BJ (cell line): ENCODE measurements at regions not wholly inside any gene's neighbourhood (a gene's known extent, or its start where the extent isn't known, plus 50 kb on each side); places are given as distances from the start of the nearest gene placed in this dataset.
"Not testable (repeated sequence)": the region's sequence is repeated elsewhere in the genome, so short reads cannot be mapped to it uniquely, and the experiment has no call there.

Source experiments
- CTCF ChIA-PET: fragments of 350-600 bp; formaldehyde crosslinking; extraction: SDS; loops from one replicate; lab custom pipeline; 2021; ENCODE audit warnings: antibody characterized with exemption, inconsistent platforms; lab: Yijun Ruan, JAX
- POLR2A ChIA-PET: fragments of 300-600 bp; sonication (Branson Sonifier 250); formaldehyde crosslinking; extraction: SDS; loops from one replicate; lab custom pipeline; 2021; ENCODE audit warnings: antibody characterized with exemption; lab: Charles Lee
- DNase-seq: peaks from one replicate; pipeline ENCODE4 v3.0.0-alpha.2; 2011; ENCODE audit warnings: low read depth
- H3K27me3 ChIP-seq: 2 replicates; pipeline ENCODE4 v1.6.0; 2011; ENCODE audit warnings: low read length; ENCODE audit not compliant: control insufficient read depth, insufficient read depth
- H3K36me3 ChIP-seq: 2 replicates; pipeline ENCODE4 v1.5.1; 2011; ENCODE audit warnings: low read length; ENCODE audit not compliant: control insufficient read depth, insufficient read depth
- H3K4me3 ChIP-seq: 2 replicates; pipeline ENCODE4 v1.5.1; 2011; ENCODE audit warnings: low read depth, mild to moderate bottlenecking, control low read depth, low read length
- TF ChIP-seq, protein P1 (sequence below): IDR thresholded peaks from 2 replicates; pipeline ENCODE4 v1.5.1; 2011; ENCODE audit warnings: low read depth, mild to moderate bottlenecking, control low read depth, inconsistent platforms, low read length, moderate library complexity; ENCODE audit not compliant: insufficient read depth

DNA sequence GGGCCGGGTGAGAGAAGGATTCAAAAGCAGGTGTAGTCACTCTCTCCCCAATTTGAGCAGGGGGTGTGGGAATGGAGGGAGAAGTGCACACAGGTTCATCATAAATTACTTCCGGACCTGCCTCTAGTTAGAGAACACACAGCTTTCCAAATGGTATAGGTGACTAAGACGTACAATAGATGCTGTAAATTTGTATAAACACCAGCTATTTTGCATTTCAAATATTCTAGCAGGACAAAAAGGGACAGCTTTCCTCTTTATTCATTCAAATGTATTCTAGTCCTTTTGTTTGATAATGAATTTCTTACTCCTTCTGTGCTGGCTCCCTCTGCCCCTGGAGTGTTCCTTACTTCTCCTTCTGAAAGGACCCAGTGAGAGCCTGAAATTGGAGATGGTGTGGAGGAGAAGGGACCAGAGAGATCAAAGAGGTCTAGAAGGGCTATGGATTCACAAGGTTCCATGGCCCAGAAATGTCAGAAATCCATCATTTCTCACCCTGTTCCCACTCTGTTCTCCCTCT is 53.2 kb upstream of the SH3BP4 start:
- Histone ChIP-seq H3K4me3 (no peak overlapping the region), H3K36me3 (no peaks in the 10 kb centered on the region), H3K27me3 (no peaks in the 10 kb centered on the region)
- DNase-seq, result no peak
- TF ChIP-seq, protein P1, sequence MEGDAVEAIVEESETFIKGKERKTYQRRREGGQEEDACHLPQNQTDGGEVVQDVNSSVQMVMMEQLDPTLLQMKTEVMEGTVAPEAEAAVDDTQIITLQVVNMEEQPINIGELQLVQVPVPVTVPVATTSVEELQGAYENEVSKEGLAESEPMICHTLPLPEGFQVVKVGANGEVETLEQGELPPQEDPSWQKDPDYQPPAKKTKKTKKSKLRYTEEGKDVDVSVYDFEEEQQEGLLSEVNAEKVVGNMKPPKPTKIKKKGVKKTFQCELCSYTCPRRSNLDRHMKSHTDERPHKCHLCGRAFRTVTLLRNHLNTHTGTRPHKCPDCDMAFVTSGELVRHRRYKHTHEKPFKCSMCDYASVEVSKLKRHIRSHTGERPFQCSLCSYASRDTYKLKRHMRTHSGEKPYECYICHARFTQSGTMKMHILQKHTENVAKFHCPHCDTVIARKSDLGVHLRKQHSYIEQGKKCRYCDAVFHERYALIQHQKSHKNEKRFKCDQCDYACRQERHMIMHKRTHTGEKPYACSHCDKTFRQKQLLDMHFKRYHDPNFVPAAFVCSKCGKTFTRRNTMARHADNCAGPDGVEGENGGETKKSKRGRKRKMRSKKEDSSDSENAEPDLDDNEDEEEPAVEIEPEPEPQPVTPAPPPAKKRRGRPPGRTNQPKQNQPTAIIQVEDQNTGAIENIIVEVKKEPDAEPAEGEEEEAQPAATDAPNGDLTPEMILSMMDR, result no peak
- CTCF ChIA-PET, result no interaction called here
- POLR2A ChIA-PET, result no interaction called here

DNA sequence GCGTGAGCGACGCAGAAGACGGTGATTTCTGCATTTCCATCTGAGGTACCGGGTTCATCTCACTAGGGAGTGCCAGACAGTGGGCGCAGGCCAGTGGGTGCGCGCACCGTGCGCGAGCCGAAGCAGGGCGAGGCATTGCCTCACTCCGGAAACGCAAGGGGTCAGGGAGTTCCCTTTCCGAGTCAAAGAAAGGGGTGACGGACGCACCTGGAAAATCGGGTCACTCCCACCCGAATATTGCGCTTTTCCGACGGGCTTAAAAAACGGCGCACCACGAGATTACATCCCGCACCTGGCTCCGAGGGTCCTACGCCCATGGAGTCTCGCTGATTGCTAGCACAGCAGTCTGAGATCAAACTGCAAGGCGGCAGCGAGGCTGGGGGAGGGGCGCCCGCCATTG is 63.4 kb upstream of the SH3BP4 start:
- H3K36me3 ChIP-seq, POLR2A ChIA-PET, H3K27me3 ChIP-seq, CTCF ChIA-PET, DNase-seq, H3K4me3 ChIP-seq: not testable (repeated sequence)

DNA sequence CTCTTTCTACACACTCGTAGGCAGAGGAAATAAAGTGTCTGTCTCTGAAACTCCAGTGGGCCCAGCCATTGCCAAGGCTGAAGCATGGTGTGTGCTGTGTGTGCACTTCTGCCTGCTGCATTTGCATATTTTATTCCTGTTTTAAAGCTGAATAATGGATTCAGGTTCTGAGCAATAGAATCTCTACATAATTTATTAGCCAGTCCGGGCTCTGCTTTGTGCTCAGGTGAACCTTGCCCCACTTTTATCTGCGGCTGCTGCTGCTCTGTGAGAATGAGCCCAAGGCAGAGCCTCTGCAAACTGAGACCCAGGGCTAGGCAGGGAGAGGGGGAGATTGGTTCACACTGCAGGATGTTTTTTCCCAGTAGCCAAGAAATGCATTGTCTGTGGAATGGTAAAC is 64.6 kb upstream of the SH3BP4 start:
- POLR2A ChIA-PET, result no interaction called here
- CTCF ChIA-PET, result interaction anchor here (0.6 kb wide), 1 partner anchor 139 kb away, joined by 4 read pairs; no protein-coding TSS in a partner anchor
- H3K36me3 ChIP-seq, result no peaks in the 10 kb centered on the region

DNA sequence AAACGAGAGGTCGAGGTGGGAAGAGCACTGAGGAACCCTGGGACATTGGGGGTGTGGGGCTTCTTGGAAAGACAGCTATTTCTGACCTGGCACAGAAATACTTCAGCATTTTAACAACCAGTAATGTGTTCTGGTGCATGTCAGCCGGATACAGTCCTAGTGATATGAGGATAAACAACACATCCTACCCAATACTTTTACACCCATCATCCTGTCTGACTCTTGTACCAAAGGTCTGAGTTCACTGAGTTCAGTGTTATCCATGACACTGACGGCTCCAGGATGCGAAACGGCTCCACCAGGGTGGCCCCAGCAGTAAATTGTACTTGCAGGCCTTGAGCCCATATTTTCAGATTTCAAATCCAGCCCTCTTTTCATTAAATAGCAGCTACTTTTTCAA is 65.9 kb upstream of the SH3BP4 start:
- Histone ChIP-seq H3K4me3 (no peak overlapping the region), H3K36me3 (no peaks in the 10 kb centered on the region), H3K27me3 (no peaks in the 10 kb centered on the region)
- DNase-seq, result no peak
- TF ChIP-seq, protein P1, result no peak
- CTCF ChIA-PET, result no interaction called here
- POLR2A ChIA-PET, result no interaction called here

More for the DNA sequence above, 64.6 kb upstream of the SH3BP4 start:
- H3K4me3 ChIP-seq, result no peak overlapping the region
- DNase-seq, result no peak
- no peaks in the 10 kb centered on the region for H3K27me3 ChIP-seq
- TF ChIP-seq, protein P1, result no peak

DNA sequence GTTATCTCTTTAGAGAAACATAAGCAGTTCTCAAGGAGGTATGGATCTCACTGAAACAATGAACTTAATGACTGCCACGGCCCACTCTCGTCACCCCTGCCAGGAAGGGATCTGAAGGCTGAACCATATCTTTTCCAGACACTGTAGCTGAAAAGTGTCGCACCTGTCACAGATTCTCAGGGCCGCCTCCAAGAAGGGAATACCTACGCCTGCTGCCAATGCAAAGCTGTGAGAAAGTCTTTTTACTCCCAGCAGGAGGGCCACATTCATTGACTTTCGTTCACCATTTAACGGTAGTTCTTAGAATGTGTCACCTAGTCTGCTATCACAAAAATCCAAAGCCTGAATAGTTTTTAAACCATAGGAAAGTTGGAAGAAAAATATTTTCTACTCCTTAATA is 66.7 kb upstream of the SH3BP4 start:
- DNase-seq, result no peak
- no peaks in the 10 kb centered on the region for H3K36me3 ChIP-seq
- H3K4me3 ChIP-seq, result no peak overlapping the region
- no peaks in the 10 kb centered on the region for H3K27me3 ChIP-seq
- ChIA-PET CTCF (no interaction called here), POLR2A (no interaction called here)
- TF ChIP-seq, protein P1, result no peak

DNA sequence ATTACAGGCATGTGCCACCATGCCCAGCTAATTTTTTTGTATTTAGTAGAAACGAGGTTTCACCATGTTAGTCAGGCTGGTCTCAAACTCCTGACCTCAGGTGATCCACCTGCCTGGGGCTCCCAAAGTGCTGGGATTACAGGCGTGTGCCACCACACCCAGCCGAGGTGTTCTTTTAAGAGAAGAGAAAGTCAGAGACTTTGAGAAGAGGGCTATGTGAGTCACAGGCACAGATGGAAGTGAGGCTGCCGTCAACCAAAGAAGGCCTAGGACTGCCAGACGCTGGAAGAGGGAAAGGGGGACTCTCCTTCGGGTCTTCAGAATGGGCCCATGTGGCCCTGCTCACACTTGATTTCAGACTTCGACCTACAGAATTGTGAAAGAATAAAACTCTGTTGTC is 67.2 kb upstream of the SH3BP4 start:
- Histone ChIP-seq H3K27me3 (no peaks in the 10 kb centered on the region), H3K4me3 (no peak overlapping the region), H3K36me3 (no peaks in the 10 kb centered on the region)
- CTCF ChIA-PET, result no interaction called here
- TF ChIP-seq, protein P1, result no peak
- POLR2A ChIA-PET, result no interaction called here
- DNase-seq, result no peak
